GDM1 (cell line): ENCODE measurements at regions not wholly inside any gene's neighbourhood (a gene's known extent, or its start where the extent isn't known, plus 50 kb on each side); places are given as distances from the start of the nearest gene placed in this dataset.

Source experiments
- DNase-seq: peaks from one replicate; lab custom pipeline; 2025; lab: John Stamatoyannopoulos, UW

DNA sequence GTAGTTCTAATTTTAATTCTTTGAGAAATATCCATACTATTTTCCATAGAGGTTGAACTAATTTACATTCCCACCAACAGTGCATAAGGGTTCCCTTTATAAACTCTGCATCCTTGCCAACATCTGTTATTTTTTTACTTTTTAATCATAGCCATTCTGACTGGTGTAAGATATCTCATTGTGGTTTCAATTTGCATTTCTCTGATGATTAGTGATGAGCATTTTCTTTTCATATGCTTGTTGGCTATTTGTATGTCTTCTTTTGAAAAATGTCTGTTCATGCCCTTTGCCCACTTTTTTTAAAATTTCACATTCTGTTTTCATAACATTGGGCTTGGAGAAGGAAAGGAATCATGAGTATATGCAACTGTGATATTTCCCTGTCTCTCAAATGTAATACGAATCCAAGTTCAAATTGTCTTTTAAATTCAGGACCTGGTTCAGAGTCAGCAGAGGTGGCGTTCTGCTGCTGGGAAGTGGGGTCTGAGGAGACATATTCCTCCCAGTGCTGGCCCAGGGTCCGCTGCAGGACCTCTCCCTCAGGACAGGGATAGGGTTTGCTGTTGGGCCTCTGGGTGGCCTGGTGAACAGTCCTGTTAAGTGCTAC lies 81.2 kb upstream of the ETV6 start:
- DNase-seq: no peak

DNA sequence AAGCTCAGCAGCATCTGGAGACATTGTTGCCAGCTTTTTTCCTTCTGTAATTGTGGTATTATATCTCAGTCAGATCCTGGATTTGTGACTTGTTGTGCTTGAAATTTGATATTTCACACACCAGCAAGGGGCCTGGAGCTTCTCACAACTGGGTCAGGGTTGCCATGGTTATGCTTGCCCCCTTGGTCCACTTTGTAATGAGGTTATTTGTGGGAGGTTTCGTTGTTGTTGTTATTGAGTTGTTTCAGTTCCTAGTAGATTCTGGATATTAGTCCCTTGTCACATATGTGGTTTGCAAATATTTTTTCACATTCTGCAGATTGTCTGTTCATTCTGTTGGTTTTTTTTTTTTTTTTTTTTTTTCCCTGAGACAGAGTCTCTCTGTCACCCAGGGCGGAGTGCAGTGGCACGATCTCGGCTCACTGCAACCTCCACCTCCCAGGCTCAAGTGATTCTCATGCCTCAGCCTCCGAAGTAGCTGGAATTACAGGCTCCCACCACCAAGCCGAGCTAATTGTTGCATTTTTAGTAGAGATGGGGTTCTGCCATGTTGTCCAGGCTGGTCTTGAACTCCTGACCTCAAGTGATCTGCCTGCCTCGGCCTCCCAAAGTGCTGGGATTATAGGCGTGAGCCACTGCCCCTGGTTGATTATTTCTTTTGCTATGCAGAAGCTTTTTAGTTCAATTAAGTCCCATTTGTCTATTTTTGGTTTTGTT lies 80.6 kb upstream of the ETV6 start:
- DNase-seq: no peak

DNA sequence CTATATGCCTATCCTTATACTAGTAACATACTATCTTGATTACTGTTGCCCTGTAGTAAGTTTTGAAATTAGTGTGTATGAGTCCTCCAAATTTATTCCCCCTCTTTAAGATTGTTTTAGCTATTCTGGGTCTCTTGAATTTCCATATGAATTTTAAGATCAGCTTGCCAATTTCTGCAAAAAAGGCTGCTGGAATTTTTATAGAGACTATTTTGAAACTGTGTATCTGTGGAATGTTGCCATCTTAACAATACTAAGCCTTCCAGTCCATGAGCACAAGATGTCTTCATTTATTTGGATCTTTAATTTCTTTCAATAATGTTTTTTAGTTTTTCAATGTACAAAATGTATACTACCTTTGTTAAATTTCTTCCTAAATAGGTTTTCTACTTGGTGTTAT lies 79.8 kb upstream of the ETV6 start:
- no peak for DNase-seq

DNA sequence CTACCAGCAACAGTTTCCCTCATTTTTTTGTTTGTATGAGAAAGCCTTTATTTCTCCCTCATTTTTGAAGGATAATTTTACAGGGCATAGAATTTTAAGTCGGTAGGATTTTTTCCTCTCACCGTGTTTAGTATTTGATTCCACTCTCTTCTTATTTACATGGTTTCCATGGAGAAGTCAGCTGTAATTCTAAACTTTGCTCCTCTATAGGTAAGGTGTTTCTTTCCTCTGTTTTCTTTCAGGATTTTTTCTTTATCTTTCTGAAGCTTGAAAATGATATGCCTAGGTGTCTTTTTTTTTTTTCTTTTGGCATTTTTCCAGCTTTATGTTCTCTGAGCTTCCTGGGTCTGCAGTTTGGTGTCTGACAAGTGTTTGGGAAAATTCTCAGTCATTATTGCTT lies 75.6 kb upstream of the ETV6 start:
- DNase-seq: no peak

DNA sequence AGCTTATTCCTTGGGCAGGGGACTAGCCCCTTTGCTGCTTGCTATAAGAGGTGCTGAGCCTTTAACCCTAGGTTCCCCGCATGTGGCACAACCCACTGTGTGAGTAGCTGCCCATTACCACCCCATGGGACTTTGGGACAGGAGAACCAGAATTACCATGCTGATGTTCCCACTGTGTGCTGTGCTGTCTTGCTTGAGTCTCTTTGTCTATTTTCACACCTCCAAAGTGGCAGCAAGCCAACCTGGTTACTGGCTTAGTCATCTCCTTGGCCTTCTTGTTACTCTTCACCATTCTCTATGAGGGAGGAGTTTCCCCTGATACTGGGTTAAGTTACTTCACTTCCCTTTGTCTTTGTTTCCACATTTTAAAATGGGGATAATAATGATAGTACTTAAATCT lies 73.4 kb upstream of the ETV6 start:
- no peak for DNase-seq

DNA sequence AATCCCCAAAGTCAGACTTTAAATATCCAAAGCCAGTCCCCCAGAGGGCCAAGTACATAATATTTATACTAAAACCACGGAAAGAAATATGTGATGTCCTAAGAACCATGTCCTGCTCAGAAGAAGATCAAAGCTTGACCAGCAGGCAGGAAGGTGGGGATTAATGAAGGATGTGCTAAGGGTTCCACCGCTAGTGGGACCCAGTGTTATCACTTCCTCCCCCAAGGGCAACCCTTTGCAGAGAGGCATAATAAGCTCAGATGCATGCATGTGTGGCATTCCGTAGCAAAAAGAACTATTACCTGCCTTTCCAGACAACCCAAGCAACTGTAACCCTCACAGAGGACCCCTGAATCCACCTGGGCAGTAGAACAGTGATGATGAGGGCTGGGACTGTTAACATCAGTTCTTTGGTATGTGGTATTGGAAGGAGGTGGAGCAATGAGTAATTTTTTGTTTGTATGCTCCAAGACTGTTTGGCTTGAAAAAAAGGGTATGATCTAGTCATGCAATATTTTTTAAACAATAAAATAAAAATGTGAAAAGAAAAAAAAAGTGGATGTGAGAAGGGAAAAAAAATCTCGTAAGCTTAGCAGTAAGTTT lies 71.7 kb upstream of the ETV6 start:
- no peak for DNase-seq

DNA sequence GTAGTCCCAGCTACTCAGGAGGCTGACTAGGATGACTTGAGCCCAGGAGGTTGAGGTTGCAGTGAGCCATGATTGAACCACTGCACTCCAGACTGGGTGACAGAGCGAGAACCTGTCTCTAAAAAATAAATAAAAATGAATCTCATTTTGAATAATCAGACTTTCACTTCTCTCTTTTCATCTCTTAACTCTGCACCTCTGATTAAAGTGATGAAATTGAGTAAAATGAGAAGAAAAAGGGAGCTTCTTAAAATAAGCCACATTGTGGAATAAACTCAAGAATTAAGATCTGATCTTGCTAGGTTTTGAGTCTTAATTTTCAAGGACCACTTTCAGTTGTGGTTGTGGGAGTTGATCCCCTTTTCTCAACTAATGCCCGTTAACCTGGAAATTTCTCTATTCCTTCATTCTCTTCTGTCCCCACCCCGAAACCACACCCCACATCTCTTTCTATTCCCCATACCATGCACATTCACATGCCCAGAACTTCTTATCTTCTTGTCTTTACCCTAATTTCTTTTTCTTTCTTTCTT lies 70.9 kb upstream of the ETV6 start:
- no peak for DNase-seq

DNA sequence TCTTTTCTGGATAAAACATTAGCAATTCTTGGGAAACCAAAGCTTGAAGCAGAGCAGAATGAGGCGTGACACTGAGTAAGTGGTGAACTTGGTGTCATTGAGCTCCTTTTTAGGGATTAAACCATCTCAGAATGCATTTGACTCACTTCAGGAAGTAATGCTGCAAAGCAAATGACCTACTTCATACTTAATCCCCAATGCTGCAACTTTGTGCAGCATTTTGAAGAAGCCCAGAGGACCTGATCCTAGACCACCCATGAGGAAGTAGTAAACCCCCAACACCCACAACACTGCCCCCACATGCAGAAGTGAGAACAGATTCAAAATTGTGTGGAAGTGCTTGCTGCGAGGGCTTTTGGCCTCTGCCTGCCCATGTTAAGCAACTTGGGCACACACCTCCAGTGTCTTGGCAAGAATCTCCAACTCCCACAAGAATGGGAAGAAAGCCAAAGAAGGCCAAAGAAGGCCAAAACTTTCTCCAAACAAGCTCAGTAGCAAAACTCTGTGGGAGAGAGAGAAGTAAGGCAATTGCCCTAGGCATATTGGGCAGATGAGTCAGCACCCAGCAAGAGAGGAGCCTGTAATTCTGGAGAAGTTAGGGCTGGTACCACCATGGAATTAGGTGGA lies 69.2 kb upstream of the ETV6 start:
- peak; percentile 0 for DNase-seq

DNA sequence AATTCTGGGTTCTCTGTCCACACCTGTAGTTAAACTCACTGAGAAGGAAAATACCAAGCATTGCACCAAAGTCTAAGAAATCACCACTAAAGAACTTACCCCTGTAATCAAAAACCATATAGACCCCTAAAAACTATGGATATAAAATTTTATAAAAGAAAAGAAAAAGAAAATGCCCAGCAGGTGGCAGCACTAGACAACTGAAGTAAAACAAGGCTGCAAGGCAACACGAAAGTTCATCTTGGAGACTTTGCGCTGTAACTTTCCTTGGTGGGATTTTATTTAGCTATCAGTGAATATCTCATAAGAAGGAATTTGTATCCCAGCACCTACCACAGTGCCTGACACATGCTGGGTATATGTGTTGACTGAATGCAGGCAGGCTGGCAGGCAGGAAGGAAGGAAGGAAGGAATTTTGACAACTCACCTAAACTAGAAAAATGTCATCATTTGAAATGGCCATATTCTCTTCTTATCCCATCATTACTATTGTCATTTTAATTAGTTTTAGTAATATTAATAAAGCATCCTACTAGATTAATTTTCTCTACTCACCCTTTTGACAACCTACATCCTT lies 68.2 kb upstream of the ETV6 start:
- DNase-seq: peak; percentile 31

DNA sequence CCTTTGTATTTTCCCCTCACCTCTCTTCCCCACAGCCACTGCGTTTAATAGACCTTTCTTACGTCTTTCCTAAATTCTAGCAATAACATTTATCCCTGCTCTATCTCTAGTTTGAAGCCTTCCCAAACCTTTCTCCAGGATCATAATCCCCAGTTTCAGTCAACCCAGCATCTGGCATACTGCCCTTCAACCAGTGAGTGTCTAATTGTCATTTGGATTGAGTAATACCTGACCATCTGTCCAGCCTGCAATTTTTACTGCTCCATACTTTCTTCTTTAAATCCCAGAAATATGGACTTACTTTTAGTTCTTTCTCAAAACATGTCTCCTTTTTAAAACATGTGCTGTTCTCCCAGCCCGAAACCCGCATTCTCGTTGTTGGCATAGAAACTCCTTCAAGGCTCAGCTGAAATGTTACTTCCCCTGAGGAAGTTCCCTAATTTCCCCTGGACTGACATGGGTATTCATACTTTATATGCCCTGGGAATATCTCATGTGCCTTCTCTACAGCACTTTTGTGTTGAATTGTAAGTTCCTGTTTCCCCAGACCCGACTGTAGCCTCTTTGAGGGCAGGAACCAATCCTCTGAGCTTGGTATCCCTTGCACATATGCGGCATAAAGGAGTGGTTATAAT lies 65.1 kb upstream of the ETV6 start:
- DNase-seq: no peak

DNA sequence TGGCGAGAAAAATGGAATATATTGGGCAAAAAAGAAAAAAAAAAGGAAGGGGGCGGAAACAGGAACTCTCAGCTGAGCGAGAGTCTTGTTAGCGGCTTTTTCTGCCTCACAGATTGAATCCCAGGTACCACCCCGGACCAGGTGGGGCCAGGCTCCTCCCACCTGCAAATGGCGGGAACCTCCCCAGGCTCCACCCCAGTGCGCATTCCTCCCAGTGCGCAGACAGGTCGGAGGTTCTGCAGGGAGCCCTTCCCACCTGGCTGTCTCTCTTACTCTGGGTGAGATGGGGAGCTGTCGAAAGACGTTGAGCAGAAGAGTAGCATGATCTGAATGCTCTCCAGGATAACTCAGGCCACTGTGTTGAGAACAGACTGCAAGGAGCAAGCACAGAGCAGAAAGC lies 57.0 kb upstream of the ETV6 start:
- no peak for DNase-seq

DNA sequence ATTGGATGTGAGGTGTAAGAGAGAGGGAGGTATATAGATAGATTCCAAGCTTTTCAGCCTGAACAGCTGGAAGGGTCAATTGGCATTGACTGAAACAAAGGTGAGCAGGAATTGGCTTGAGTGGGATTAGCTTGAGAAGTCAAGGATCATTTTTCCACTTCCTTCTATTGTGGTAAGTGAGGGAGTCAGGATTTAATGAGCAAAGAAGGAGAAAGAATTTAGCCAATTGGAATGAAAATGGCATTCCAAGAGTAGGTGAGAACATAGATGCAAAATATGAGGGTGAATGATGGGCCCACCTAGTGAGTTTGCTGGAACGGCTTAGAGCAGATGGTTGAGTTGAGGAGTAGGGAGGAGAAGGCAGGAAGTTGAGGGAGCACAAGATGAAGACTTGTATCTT lies 56.5 kb upstream of the ETV6 start:
- no peak for DNase-seq

DNA sequence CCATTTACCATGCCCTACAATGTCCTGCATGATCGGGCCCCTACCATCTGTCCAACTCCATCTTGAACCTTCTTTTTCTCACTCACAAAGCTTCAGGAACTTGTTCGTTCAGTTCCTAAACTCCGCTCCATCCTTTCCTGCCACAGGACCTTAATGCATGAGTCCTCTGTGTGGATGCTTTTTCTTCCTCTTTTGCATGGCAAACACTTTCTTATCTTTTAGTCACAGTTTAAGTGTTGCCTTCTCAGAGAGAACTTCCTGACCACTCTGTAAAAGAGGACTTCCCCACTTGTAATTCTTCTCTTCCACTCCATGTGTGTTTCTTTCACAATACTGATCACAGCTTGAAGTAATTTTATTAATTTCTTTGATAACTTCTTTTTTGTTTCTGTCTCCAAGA lies 54.4 kb upstream of the ETV6 start:
- DNase-seq: no peak

DNA sequence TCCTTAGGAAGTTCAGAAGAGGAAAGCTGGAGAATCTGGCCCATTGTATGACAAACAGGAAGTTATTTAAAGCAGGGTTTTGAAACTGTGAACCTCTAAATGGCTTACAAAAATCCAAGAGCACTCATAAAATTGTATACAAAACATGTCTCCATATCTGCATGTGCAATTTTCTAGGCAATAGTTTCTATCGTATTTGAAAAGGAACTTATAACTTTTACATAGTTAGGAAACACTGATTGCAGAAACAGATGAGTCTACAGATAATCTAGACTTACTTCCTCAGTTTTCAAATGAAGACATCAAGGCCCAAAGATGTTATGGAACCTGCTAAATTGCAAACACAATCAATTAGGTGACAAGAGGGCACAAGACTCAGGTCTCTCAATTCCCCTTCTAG lies 53.3 kb upstream of the ETV6 start:
- no peak for DNase-seq

DNA sequence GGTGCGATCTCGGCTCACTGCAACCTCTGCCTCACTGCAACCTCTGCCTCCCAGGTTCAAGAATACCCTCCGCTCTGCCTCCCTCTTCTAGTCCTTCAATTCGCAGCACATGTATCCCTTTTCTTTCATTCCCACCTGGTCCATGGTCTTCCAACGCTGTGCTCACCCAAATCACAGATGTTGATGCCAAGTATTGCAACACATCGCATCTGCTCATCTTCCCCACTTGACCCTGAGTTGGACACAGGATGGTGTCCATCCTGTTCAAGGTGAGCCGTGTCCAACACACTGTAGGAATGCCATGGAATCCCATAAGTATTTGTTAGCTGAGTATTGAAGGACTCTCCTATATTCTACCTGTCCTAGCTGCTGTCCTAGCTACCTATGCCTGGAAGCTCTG lies 50.6 kb upstream of the ETV6 start:
- no peak for DNase-seq
